HL-60/S4 (cell line): ENCODE measurements at regions not wholly inside any gene's neighbourhood (a gene's known extent, or its start where the extent isn't known, plus 50 kb on each side); places are given as distances from the start of the nearest gene placed in this dataset.

Experiments
- in situ Hi-C: fragments of 300-500 bp; cut with MboI; formaldehyde crosslinking; loops from 2 replicates; pipeline ENCODE4 v1.14.3; 2022; ENCODE audit warnings: low sequenced_read_pairs

DNA sequence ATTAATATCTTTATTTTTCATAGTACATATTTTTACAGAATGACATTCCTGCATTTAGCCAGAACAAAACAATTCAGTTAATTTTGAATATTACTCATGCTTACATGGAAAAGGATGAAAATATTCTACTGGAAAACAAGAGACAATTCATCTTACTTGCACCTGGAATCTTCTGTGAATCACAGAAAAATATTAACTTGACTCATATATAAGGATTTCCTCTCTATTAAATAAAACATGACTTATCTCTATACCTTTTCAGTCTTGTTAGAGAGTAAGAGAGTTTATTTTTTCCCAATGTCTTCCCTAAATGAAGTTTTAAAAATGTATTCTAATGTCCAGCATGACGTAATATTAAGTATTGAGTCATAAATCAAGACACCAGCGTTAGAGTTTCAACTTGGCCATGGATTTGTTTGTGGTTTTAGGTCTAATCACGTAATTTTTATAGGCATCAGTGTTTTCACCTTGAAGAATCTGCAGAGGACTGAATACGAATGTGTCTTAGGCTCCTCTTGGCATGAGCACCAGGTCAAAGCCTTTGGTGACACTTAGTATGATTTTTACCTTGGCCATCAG lies 445.1 kb upstream of the JAG1 start:
- in situ Hi-C loops: no loop called here

DNA sequence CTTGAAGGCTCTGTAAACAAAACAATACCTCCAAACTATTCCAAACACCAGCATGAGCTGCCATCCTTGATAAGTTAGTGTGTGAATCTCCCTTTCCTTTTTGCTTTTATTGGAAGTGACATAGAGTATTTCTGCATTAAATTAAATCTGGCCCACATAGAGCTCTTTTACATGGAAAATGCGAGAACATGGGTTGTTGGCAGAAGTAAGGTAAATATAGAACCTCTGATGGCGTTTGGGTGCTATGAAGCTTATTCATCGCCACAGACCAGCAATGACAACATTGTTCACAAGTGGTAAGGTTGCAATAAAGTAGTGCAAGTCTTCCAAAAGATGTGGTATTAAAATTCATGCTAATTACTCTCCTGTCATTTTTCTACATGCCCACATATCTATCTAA lies 445.8 kb upstream of the JAG1 start:
- in situ Hi-C loops: no loop called here

DNA sequence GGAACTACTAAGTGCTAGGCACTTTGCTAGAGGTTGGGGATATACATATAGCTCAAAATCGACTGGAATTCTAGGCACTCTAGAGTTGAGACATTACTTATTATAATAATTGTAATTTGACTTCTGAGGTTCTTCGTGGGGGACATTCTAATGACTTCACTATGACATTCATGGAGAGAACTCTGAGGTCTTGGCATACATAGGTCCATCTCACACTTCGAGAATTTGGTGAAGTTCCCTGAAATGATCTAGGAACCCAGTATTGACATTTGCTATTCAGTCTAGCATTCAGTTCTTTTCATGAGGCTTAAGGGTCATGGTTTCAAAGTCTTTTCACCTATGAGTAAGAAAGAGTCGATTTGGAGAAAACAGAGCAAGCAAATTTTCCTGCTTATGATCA lies 446.6 kb upstream of the JAG1 start:
- in situ Hi-C loops: no loop called here

DNA sequence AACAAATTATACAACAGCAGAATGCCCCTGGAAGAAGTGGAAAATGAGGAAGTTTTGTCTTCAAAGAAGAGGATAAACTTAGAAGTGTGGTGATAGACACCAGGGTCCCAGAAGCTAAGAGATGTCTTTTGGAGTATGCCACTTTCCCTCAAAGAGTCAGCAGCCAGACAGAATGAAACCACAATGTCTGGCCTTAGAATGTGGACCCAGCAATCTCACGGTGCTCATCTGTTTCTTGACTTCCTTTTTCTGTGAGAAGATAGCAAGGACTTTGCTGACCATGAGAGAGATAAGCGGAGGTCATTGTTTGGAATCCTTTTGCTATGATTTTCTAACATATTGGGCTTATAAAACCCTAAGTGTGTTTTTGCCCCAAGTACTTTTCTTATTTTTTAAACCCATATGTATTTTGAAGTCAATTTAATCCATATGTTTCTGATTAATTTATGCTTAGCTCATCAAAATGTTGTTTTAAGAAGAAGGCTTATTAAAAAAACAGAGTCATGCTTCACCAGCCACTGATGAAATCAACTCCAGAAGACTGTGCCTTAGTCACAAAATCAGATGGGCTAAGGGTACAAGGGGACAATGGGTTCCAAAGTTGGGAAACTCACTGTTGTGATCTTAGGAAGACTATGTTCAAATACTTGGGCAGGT lies 451.2 kb upstream of the JAG1 start:
- in situ Hi-C loops: no loop called here

DNA sequence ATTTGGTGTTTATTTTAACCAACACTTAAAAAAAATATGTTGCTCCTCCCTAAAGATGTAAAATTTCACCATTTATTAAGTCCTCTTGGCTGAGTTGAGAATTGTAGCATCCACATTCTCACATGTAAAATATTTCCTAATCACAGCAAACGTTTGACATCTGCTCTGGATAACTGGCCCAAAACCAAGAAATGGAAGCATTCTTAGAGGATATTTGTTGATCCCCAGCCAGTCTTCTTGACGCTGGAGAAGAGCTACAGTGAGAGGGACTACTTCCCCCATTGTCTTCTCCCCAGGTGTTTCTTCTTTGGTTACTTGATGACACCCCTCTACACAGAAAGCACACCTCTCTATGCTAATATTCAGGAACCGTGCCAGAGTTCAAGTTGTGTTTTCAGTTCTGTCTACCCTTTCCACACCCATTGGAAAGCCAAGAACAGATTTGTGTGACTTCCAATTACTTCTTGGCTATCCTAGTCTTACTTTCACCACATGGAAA lies 454.5 kb upstream of the JAG1 start:
- in situ Hi-C loops: no loop called here

DNA sequence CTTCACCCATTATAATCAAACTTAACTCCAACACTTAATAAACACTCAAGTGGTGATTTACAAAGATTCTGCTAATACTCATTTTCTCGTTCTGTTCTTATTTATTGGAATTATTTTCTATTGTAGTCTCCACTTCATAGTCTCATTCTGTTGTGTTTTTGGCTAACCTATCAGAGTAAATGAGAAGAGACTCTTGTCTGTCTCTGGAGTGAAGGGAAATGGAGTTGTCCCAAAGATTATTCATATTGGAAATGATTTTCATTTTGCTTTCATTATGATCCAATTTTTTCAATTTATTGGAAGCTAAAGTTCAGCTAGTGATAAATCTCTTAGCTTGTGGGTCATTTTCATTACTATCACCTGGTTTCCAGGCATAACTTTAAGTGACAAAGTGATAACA lies 454.9 kb upstream of the JAG1 start:
- in situ Hi-C loops: no loop called here

DNA sequence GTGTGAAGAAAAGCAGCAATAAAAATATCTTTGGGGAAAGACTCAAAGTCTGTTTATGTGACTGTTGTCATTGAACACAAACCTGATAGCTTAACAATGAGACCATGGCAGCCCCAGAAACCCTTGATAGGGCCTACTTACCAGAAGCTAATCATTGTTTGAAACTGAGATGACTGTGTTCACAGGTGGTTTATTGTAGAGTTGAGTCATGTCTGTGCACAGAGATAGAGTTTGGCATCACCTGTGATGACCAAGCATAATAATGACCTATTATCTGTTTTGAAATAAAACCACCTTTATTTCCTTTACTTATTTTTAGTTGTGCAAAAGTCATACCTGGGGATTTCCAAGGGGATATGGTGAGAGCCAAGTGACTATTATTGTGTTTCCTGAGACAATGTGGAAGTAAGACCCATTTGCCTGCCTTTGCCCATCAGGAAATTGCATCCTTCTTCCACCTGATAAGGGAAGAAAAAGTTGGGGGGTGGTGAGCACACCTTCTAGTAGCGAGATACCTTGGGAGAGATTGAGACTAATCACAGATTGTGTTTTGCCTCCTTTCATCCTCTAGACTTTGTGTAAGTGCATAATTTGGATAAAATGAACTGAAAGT lies 456.9 kb upstream of the JAG1 start:
- in situ Hi-C loops: no loop called here

DNA sequence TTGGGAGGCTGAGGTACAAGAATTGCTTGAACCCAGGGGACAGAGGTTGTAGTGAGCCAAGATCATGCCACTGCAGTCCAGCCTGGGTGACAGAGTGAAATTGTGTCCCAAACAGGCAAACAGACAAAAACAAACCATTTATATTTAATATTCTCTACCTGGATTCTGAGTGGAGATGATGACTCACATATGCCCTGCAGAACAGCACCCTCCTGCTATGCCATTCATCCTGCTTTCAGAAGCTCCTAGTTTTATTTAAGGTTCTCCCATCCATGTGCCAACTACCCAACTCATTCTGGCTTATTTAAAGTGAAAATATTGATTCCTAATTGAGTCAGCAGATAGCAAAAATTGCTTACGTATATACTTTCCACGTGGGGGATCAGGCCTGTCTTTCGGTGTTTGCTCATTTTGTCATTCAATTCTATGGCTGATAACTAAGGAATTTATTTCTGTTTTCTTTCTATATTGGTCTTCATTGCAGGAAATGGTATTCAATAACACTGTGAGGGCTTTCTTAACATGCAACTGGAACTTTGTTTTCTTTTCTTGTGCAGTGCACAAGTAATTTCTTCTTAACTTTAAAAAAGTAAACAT lies 459.1 kb upstream of the JAG1 start:
- in situ Hi-C loops: no loop called here

DNA sequence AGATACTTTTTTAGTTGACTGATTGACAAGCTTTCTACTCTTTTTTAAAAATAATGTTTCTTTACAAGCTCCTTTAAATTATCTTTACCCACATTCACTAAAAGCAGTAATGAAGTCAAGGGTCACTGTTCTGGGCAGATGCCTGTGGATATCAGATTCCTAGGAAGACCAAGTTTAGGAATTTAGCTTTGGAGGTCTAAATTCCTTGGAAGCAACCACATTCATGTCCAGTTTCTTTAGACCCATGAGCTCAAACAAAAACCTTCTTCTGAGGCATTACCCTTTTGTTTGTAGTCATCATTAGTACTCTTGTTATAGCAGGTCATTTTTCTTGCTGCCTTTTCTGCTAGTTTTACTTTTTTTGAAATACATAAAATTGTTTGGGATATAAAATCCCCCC lies 462.9 kb upstream of the JAG1 start:
- in situ Hi-C loops: no loop called here

DNA sequence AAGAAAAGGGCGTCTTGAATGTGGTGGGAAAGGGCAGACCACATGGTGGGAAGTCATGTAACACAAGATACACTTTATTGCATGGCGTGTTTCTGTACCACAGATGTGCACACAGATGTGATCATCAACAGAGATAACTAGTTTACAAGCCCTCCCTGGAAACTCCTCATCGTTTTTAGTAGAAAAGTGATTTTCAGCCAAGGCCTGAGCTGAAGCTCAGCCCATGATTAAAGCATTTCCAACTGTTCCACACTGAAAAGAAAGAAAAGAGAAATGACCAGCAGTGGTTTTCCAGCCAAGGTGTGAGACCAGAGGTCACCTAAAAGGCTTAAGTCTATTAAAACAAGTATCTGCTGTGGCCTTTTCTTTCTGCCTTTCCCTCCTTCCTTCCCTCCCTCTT lies 463.9 kb upstream of the JAG1 start:
- in situ Hi-C loops: no loop called here

DNA sequence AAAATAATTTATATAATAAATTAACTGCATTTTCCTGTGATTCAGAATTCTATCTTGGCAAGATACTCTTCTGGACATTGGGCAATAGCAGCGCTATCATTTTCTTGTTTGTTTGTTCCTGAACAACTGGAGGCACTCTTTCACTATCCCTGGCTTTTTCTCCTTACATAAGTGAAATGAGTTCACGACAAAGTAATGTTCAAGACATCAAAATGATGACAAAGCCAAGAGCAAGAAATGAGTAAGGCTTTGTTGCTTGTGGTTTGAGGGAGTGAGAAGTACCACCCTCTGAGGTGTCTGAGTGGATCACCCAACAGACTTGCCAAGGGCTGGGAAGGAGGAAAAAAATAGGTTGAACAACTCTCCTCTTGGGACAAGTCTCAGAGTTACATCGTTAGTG lies 466.6 kb upstream of the JAG1 start:
- in situ Hi-C loops: no loop called here

DNA sequence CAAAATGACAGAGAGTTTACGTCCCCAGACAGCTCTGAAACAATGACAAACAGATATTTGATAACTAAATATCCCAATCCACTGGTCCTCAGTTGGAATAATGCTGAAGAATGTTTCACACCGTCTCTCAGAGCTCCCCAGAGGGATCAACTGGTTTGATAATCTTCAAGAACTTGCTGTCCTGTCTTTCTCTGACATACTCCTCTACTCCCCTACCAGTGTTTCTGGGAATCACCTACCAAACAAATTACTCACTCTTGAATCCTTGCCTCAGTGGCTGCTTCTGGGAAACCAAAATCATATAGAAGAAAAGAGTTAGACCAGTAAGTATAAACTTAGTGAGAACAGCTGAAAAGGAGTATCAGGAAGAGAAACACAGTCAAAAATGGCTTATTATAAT lies 469.7 kb upstream of the JAG1 start:
- in situ Hi-C loops: no loop called here

DNA sequence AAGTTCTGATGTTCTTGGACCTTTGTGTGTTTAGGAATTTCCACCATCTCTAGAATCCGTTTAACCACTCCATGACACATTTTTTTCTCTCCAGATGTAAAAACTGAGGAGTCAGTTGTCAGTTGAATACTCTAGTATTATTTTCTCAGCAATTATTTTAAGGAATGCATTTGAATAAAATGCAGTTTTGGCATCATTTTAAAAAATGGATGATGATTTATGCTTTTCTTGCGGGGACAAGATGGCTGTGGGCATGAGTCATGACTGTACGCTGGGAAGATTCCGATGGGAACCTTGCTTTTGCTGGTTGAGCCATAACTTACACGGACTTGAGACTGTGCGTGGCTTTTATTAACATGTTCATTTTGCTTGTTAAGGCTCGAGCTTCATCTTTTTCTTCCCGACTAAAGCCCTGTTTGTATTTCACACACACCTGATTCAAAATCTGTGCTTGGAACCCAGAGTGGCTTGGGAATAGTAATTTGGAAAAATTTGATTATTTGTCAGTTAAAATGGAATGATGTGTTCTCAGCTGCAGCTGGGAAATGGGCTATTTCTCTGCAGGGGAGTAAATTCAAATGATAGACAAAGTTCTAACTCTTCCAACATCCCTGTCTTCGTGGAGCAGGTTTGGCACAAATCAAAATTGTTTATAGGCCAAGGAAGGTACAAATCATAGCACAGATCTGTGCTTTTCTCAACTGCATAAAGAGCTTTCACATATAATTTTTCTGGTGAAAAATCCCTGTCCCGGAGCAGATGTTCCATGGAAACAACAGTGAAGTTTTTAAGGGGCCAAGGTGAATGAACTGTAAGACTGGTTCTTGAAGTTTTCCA lies 470.5 kb upstream of the JAG1 start:
- in situ Hi-C loops: no loop called here

DNA sequence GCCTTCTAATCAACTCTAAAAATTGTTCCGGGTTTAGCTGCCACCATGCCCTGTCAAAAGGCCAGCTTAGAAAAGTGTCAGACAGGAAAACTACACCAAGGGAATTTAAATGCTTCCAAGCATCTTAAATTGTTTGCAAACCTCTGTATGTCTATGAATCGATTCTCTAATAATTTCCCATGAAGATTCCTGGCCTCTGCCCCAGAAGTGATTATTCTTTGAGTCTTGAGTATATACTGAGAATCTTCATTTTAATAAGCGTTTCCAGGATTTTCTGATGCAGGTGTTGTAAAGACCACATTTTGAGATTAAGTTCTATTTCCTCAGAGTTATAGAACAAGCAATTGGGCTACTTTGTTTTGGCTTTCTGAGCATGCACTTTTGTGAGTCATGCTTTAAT lies 471.8 kb upstream of the JAG1 start:
- in situ Hi-C loops: no loop called here

DNA sequence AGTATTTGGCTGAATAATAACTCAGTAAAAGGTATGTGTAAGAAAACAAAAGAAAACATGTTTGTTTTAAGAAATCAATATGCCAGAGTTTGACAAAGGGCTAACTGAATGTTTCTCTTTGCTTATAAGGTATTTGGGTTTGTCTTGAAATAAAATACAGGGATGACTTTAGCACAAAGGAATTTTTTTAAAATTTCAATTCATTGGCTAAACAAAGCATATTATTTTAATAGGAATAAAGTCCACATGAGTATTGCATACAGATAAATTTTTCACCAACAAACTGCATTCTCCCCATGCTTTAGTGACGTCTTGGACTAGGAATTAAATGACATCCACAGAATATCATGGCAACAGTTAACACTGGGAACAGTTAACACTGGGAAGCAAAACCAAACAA lies 480.0 kb upstream of the JAG1 start:
- in situ Hi-C loops: no loop called here

DNA sequence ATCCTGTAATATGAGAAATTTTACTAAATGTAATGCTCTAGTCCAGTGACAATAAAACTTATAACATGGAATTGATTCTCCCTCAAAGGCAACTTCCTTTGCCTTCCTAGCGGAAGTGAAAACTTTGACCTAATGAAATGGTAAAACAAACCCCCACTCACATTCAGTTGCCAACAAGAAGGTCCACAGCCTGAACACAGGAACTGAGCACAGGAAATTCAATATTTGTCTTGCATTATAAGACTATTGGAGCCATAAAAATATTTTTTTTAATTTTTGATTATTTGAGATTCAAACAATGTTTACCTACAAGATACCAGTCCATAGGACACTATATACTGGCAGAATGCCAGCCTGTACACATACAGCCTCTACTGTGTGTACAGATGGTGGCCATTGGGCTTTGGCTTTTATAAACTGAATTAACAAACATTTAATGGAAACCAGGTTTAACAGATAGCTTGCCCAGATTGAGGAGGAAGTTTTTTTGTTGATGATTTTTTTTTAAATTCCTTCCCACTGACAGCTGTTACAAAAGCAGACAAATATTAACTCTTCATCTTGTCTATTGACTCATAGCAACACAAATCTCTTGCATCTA lies 481.5 kb upstream of the JAG1 start:
- in situ Hi-C loops: no loop called here

DNA sequence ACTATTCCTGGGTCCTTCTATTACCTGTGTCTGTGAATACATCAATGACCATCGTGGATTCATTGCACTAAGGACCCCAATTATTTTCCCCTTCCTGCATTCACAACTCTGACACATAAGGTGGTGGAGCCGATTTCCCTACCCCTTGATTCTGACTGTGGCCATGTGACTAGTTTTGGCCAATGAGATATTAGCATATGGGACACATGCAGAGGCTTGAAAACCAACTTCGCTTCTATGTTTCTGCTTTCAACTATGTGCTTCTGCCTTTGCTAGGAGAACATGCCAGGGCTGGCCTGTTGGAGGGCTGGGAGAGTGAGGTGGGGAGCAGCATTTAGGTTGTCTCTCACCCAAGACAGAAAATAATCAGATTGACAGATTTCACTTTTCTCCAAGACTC lies 483.1 kb upstream of the JAG1 start:
- in situ Hi-C loops: no loop called here

DNA sequence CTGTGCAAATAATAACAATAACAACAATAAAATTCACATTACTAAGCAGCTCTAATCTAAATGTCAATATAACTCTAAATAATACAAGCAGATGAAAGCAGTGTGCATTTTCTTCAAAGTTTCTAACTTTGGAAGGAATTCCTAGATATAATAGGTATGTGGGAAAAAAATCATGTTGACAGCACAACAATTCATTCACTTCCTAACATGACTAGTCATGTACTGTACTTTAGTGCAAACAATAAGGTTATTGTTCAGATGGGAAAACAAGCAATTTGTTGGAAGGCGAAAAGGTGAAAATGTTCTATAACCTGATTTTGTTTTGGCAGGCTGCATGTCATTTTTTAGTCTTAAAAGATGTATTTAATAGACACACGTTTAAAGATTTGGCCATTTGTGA lies 484.3 kb upstream of the JAG1 start:
- in situ Hi-C loops: no loop called here

DNA sequence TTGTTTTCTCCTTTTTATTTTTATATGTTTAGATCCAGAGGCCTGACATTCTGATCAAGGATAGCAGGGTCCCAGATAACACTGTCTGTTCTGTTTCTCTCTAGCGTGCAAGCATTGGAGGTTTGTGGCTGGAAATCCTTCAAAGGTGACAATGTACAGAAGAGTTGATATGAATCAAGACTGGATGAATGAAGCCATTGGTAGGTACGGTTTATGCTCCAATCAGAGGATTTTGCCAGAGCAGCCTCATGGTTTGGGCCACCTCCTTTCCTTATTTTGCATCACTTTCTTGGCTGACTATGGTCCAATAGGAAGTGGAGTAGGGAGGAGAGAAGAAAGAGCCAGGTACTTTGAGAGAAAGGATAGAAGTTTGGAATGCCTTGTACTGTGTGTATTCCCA lies 484.8 kb upstream of the JAG1 start:
- in situ Hi-C loops: no loop called here

DNA sequence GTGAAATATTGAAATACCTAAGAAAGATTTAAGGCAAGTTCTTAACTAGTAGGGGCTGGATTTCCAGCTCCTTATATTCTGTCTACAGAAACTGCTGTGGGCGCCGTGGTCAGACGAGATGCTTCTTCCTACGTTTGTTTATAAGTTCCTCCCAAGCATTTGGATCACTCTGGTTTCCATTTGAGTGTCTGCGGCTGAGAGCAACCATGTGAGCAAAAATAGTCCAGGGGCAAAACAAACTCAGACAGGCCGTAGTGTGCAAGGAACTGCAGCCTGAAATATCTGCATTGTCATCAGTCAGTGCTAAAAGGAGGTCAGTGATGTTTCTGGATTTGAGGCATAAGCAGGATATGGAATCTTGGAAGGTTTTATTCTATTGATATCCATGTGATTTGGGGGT lies 485.9 kb upstream of the JAG1 start:
- in situ Hi-C loops: no loop called here
